GM23338 (cell line): ENCODE measurements at regions not wholly inside any gene's neighbourhood (a gene's known extent, or its start where the extent isn't known, plus 50 kb on each side); places are given as distances from the start of the nearest gene placed in this dataset.

Source experiments
- ATAC-seq: fragments of 200-7000 bp; cut with Tn5 transposase; 3 replicates; pipeline ENCODE4 v1.9.1; 2020
- DNase-seq: peaks from one replicate; pipeline ENCODE4 v3.0.0-alpha.2; 2015; ENCODE audit warnings: low spot score
- H2AFZ ChIP-seq: fragments of 200-600 bp; sonication (generic); 2 replicates; pipeline ENCODE4 v1.8.0; 2016; ENCODE audit warnings: antibody characterized with exemption, mild to moderate bottlenecking, moderate library complexity
- H3F3A ChIP-seq: fragments of 200-600 bp; sonication (generic); replicated peaks from 2 replicates; pipeline ENCODE4 v1.8.0; 2017; ENCODE audit warnings: antibody characterized with exemption, mixed run types, low read depth
- H3K27ac ChIP-seq: fragments of 200-600 bp; sonication (generic); 2 replicates; pipeline ENCODE4 v1.6.1; 2016; ENCODE audit warnings: low read depth
- H3K27me3 ChIP-seq: fragments of 200-600 bp; sonication (generic); 2 replicates; pipeline ENCODE4 v1.8.0; 2016; ENCODE audit warnings: mild to moderate bottlenecking, mixed run types, moderate library complexity; ENCODE audit not compliant: insufficient read depth
- H3K36me3 ChIP-seq: fragments of 200-600 bp; sonication (generic); 2 replicates; pipeline ENCODE4 v1.8.0; 2016; ENCODE audit warnings: mild to moderate bottlenecking; ENCODE audit not compliant: insufficient read depth
- H3K4me1 ChIP-seq: fragments of 200-600 bp; sonication (generic); 2 replicates; pipeline ENCODE4 v1.8.0; 2016; ENCODE audit warnings: mild to moderate bottlenecking, moderate library complexity; ENCODE audit not compliant: insufficient read depth
- H3K4me2 ChIP-seq: fragments of 200-600 bp; sonication (generic); 2 replicates; pipeline ENCODE4 v1.7.1; 2017; ENCODE audit warnings: mixed run types
- H3K4me3 ChIP-seq: fragments of 200-600 bp; sonication (generic); 2 replicates; pipeline ENCODE4 v1.6.1; 2016; ENCODE audit warnings: mixed run types
- H3K79me2 ChIP-seq: fragments of 200-600 bp; sonication (generic); replicated peaks from 2 replicates; pipeline ENCODE4 v1.8.0; 2017; ENCODE audit warnings: mild to moderate bottlenecking; ENCODE audit not compliant: insufficient read depth
- H3K9me2 ChIP-seq: fragments of 200-600 bp; sonication (generic); 2 replicates; pipeline ENCODE4 v1.8.0; 2017; ENCODE audit not compliant: insufficient read depth
- H4K20me1 ChIP-seq: fragments of 200-600 bp; sonication (generic); replicated peaks from 2 replicates; pipeline ENCODE4 v1.8.0; 2017; ENCODE audit warnings: mild to moderate bottlenecking; ENCODE audit not compliant: insufficient read depth
- H3K27ac Mint-ChIP-seq: 2 replicates; pipeline ENCODE4 v1.8.0; 2020; ENCODE audit warnings: inconsistent platforms, mild to moderate bottlenecking, moderate library complexity, mixed read lengths
- H3K27me3 Mint-ChIP-seq: 3 replicates; pipeline ENCODE4 v1.8.0; 2022; ENCODE audit warnings: low read depth, mild to moderate bottlenecking, moderate library complexity, mixed read lengths, inconsistent platforms; ENCODE audit not compliant: insufficient read depth, poor library complexity
- H3K36me3 Mint-ChIP-seq: 3 replicates; pipeline ENCODE4 v1.8.0; 2021; ENCODE audit warnings: low read depth, mild to moderate bottlenecking, inconsistent platforms, moderate library complexity, mixed read lengths
- H3K4me1 Mint-ChIP-seq: 3 replicates; pipeline ENCODE4 v1.8.0; 2020; ENCODE audit warnings: mild to moderate bottlenecking, inconsistent platforms, mixed read lengths
- H3K4me3 Mint-ChIP-seq: 3 replicates; pipeline ENCODE4 v1.8.0; 2021; ENCODE audit warnings: moderate library complexity, mild to moderate bottlenecking, inconsistent platforms, mixed read lengths
- H3K9me3 Mint-ChIP-seq: 3 replicates; pipeline ENCODE4 v1.8.0; 2020; ENCODE audit warnings: moderate library complexity, mild to moderate bottlenecking, inconsistent platforms, mixed read lengths
- CREB1 ChIP-seq: fragments of 250-450 bp; sonication (Bioruptor Pico); IDR thresholded peaks from 2 replicates; pipeline ENCODE4 v1.5.0; 2020; ENCODE audit warnings: low read depth, mild to moderate bottlenecking, moderate library complexity
- EZH2 ChIP-seq: fragments of 200-600 bp; sonication (generic); IDR thresholded peaks from one replicate; pipeline ENCODE4 v1.8.0; 2017; ENCODE audit warnings: antibody characterized with exemption, mild to moderate bottlenecking, low read depth; ENCODE audit not compliant: unreplicated experiment
- EZH2phosphoT487 ChIP-seq: fragments of 200-600 bp; sonication (generic); IDR thresholded peaks from one replicate; pipeline ENCODE4 v1.8.1; 2018; ENCODE audit warnings: antibody characterized with exemption; ENCODE audit not compliant: unreplicated experiment
- JUNB ChIP-seq: IDR thresholded peaks from one replicate; pipeline ENCODE4 v1.6.1; 2016; ENCODE audit warnings: antibody characterized with exemption; ENCODE audit not compliant: unreplicated experiment
- NANOG ChIP-seq: IDR thresholded peaks from 2 replicates; pipeline ENCODE4 v1.6.1; 2016; ENCODE audit warnings: antibody characterized with exemption, borderline replicate concordance
- POLR2AphosphoS5 ChIP-seq: IDR thresholded peaks from 2 replicates; pipeline ENCODE4 v1.6.1; 2016; ENCODE audit warnings: antibody characterized with exemption, low read depth
- STAT1 ChIP-seq: IDR thresholded peaks from one replicate; pipeline ENCODE4 v1.6.1; 2016; ENCODE audit warnings: antibody characterized with exemption; ENCODE audit not compliant: unreplicated experiment
- ZNF114 ChIP-seq: fragments of 250-450 bp; sonication (Bioruptor Pico); IDR thresholded peaks from 2 replicates; pipeline ENCODE4 v1.5.0; 2020; ENCODE audit warnings: mild to moderate bottlenecking, moderate library complexity
- TF ChIP-seq, protein P1 (sequence below): IDR thresholded peaks from one replicate; pipeline ENCODE4 v1.6.1; 2018; ENCODE audit warnings: antibody characterized with exemption; ENCODE audit not compliant: unreplicated experiment
- TF ChIP-seq, protein P2 (sequence below), 2 experiments: fragments of 200-600 bp in 1 of 2; sonication (generic) in 1 of 2; conservative IDR thresholded peaks; 2 replicates each; pipeline versions ENCODE4 v1.5.1 to v1.6.1; 2016 to 2017; ENCODE audit warnings: antibody characterized with exemption in 2 of 2, low read depth in 2 of 2, mild to moderate bottlenecking in 2 of 2, moderate library complexity in 1 of 2

DNA sequence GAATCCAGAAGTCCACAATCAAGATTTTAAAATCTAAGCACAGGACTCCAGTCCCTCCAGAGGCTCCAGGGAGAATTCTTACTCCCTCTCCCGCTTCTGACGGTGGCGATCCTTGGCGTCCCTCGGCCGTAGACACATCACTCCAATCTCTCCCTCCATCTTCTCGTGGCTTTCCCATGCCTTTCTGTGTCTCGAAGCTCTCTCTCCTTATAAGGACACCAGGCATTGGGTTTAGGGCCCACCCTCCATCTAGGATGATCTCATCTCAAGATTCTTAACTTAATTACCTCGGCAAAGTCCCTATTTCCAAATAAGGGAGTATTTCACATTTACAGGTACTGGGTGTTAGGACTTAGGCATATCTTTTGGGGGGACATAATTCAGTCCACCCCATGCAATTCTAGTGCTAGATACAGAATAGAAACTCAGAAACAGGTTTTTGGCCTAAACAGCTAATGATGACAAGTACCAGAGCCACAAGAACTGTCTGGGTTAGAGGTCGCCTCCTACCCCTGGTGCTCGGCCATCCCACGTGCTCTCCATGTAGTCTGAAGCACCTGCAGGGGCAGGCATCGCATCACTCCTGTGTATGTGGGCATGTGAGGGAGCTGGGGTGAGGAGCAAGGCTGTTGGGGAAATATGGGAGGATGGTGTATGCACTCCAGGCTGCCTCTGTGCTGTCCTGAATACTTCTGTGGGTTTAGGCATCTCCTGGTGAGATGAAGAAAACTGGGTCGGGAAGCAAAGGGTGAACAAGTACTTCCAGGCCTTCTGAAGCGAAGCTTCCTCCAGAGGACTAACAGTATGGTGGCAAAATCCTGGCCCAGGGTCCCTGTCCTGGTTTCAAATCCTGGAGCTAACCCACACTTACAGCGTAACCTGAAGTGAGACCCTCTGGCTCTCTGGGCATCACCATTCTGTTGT, 298.3 kb upstream of the ZMIZ1 start:
- no peaks in the 10 kb centered on the region for H3K36me3 ChIP-seq
- no peaks in the 10 kb centered on the region for H3F3A ChIP-seq
- Mint-ChIP-seq H3K27me3 (peaks cover 11% of the 10 kb centered on the region), H3K9me3 (no peaks in the 10 kb centered on the region), H3K27ac (no peak overlapping the region), H3K4me3 (no peak overlapping the region), H3K36me3 (no peaks in the 10 kb centered on the region; the same call in 2 of the 3 replicates), H3K4me1 (peaks cover 7% of the 10 kb centered on the region; the same call in 2 of the 3 replicates)
- no peak overlapping the region for H2AFZ ChIP-seq
- no peaks in the 10 kb centered on the region for H3K27me3 ChIP-seq
- H3K27ac ChIP-seq, result no peak overlapping the region
- H3K9me2 ChIP-seq, result no peaks in the 10 kb centered on the region
- no peaks in the 10 kb centered on the region for H3K4me1 ChIP-seq
- TF ChIP-seq ZNF114 (CRISPR knock-in tag), result no peak
- no peak for TF ChIP-seq POLR2AphosphoS5
- H3K4me2 ChIP-seq, result no peak overlapping the region
- no peak for ATAC-seq
- no peaks in the 10 kb centered on the region for H3K79me2 ChIP-seq
- H4K20me1 ChIP-seq, result no peaks in the 10 kb centered on the region
- no peak for DNase-seq
- no peak overlapping the region for H3K4me3 ChIP-seq

DNA sequence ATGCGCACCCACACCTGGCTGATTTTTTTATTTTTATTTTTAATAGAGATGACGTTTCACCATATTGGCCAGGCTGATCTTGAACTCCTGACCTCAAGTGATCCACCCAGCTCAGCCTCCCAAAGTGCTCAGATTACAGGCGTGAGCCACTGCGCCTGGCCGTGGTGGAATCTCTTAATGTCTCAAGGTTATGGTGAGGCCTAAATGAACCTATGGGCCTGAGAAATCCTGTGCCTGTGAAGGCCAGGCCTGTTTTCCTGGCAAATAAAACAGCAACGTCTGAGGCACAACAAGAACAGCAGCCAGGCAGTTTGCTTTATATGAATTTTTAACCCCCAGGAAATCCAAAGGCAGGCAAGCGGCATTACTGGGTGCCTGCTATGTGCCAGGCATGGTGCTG, 297.5 kb upstream of the ZMIZ1 start:
- no peak overlapping the region for H3K4me2 ChIP-seq
- no peaks in the 10 kb centered on the region for H3K9me2 ChIP-seq
- no peak overlapping the region for H2AFZ ChIP-seq
- H3K4me1 ChIP-seq, result no peaks in the 10 kb centered on the region
- Mint-ChIP-seq H3K9me3 (no peaks in the 10 kb centered on the region), H3K4me3 (no peak overlapping the region), H3K27me3 (peaks cover 11% of the 10 kb centered on the region), H3K27ac (no peak overlapping the region), H3K4me1 (peaks cover 7% of the 10 kb centered on the region; the same call in 2 of the 3 replicates), H3K36me3 (no peaks in the 10 kb centered on the region)
- H3F3A ChIP-seq, result no peaks in the 10 kb centered on the region
- ATAC-seq (no peak), DNase-seq (no peak)
- no peak overlapping the region for H3K4me3 ChIP-seq
- no peaks in the 10 kb centered on the region for H4K20me1 ChIP-seq
- no peak overlapping the region for H3K27ac ChIP-seq
- H3K79me2 ChIP-seq, result no peaks in the 10 kb centered on the region
- H3K27me3 ChIP-seq, result no peaks in the 10 kb centered on the region
- H3K36me3 ChIP-seq, result no peaks in the 10 kb centered on the region
- no peak for TF ChIP-seq EZH2
- TF ChIP-seq ZNF114 (CRISPR knock-in tag), result no peak
- TF ChIP-seq EZH2phosphoT487, result no peak
- TF ChIP-seq NANOG, result no peak
- TF ChIP-seq POLR2AphosphoS5, result no peak
- no peak for TF ChIP-seq CREB1 (CRISPR knock-in tag)
- TF ChIP-seq, protein P1, sequence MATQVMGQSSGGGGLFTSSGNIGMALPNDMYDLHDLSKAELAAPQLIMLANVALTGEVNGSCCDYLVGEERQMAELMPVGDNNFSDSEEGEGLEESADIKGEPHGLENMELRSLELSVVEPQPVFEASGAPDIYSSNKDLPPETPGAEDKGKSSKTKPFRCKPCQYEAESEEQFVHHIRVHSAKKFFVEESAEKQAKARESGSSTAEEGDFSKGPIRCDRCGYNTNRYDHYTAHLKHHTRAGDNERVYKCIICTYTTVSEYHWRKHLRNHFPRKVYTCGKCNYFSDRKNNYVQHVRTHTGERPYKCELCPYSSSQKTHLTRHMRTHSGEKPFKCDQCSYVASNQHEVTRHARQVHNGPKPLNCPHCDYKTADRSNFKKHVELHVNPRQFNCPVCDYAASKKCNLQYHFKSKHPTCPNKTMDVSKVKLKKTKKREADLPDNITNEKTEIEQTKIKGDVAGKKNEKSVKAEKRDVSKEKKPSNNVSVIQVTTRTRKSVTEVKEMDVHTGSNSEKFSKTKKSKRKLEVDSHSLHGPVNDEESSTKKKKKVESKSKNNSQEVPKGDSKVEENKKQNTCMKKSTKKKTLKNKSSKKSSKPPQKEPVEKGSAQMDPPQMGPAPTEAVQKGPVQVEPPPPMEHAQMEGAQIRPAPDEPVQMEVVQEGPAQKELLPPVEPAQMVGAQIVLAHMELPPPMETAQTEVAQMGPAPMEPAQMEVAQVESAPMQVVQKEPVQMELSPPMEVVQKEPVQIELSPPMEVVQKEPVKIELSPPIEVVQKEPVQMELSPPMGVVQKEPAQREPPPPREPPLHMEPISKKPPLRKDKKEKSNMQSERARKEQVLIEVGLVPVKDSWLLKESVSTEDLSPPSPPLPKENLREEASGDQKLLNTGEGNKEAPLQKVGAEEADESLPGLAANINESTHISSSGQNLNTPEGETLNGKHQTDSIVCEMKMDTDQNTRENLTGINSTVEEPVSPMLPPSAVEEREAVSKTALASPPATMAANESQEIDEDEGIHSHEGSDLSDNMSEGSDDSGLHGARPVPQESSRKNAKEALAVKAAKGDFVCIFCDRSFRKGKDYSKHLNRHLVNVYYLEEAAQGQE, result no peak
- TF ChIP-seq JUNB, result no peak
- no peak for TF ChIP-seq STAT1
- TF ChIP-seq, protein P2, sequence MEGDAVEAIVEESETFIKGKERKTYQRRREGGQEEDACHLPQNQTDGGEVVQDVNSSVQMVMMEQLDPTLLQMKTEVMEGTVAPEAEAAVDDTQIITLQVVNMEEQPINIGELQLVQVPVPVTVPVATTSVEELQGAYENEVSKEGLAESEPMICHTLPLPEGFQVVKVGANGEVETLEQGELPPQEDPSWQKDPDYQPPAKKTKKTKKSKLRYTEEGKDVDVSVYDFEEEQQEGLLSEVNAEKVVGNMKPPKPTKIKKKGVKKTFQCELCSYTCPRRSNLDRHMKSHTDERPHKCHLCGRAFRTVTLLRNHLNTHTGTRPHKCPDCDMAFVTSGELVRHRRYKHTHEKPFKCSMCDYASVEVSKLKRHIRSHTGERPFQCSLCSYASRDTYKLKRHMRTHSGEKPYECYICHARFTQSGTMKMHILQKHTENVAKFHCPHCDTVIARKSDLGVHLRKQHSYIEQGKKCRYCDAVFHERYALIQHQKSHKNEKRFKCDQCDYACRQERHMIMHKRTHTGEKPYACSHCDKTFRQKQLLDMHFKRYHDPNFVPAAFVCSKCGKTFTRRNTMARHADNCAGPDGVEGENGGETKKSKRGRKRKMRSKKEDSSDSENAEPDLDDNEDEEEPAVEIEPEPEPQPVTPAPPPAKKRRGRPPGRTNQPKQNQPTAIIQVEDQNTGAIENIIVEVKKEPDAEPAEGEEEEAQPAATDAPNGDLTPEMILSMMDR (conservative IDR thresholded peaks at IDR 0.05; ENCODE audit: low read depth in 2 of 2), result no peak
